A172 (cell line): ENCODE measurements at regions not wholly inside any gene's neighbourhood (a gene's known extent, or its start where the extent isn't known, plus 50 kb on each side); places are given as distances from the start of the nearest gene placed in this dataset.

Experiments
- DNase-seq: peaks from one replicate; pipeline ENCODE4 v3.0.0-alpha.2; 2015; ENCODE audit warnings: low spot score

DNA sequence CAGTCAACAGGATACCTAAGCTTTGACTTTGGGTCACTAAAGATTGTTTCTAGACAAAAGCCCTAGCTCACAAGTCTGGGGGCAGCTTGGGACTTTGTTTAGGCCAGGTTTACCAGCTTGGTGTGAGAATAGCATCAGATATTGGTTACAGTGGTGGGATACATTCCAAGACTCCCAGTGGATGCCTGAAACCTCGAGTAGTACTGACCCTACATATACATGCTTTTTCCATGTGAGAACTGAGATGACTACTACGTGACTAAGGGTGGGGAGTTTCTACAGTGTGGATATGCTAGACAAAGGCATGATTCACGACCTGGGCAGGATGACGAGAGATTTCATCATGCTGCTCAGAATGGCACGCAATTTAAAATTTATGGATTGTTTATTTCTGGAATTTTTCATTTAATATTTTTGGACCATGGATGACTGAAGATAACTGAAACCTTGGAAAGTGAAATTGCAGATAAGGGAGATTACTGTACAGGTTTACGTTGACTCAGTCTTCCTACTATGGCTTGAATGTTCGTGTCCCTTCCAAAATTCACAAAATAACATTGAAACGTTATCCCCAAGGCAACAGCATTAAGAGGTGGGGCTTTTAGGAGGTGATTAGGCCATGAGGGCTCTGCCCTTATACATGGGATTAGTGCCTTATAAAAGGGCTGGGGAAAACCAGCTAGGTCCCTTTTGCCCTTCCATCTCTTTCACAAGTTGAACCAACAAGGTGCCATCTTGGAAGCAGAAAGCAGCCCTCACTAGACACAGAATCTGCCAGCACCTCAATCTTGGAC lies 50.2 kb upstream of the CTAGE1 start:
- peak; percentile 94 for DNase-seq

DNA sequence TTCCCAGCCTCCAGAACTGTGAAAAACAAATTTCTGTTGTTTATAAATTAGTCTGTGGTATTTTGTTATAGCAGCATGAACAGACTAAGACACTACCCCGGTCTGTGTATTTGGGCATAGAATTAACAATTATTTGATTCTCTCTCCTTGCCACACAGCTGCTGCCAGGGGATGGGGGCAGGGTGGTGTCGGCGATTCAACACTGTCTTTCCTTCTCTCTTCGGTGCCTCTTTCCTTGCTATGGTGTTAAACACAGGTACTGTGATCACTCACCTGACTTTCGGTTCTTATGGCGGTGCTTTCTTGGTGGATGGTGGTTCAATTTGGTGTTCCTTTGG lies 50.8 kb upstream of the CTAGE1 start:
- no peak for DNase-seq

DNA sequence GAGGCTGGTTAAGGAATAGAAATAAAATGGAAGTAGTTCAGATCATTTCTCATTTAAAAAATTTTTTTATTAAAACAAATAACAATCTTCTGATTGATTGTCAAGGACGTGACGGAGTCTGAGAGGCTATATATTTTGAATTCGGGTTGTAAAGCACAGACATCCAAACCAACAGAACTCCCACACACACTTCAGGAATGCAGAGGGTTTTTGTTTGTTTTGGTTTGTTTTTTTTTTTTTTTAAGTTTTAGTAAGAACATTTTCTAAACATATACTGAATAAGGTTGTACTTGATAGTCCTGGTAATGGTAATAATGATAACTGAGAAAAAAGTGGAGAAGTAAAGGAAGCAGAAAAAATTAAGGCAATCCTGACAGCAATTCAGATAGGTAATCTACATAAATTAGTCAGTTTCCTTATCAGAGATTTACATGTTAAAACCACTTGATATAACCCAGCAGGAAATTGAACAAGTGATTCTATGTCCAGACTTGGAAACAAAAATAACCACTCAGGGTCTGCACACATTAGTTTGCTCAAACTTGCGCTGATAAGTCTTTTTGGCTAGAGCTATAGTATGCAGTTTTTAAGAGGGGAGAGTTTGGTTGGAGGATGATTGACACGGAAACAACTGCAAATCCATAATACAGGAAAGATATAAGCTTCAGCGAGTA lies 51.5 kb upstream of the CTAGE1 start:
- DNase-seq: no peak

DNA sequence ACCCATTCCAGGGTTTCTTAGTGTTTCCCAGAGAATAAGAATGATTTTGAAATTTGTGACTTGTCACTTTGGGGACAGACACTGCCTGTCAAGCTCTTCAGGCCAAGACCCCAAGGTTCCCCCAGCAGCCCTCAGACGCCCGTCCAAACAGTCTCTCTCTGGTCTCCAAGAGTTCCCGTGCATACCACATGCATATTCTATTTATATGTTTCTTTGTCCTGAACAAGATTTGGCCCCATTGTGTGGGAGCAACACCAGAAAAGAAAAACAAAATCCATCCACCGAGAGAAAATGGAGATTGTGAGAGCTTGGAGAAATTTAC lies 52.2 kb upstream of the CTAGE1 start:
- DNase-seq: no peak

DNA sequence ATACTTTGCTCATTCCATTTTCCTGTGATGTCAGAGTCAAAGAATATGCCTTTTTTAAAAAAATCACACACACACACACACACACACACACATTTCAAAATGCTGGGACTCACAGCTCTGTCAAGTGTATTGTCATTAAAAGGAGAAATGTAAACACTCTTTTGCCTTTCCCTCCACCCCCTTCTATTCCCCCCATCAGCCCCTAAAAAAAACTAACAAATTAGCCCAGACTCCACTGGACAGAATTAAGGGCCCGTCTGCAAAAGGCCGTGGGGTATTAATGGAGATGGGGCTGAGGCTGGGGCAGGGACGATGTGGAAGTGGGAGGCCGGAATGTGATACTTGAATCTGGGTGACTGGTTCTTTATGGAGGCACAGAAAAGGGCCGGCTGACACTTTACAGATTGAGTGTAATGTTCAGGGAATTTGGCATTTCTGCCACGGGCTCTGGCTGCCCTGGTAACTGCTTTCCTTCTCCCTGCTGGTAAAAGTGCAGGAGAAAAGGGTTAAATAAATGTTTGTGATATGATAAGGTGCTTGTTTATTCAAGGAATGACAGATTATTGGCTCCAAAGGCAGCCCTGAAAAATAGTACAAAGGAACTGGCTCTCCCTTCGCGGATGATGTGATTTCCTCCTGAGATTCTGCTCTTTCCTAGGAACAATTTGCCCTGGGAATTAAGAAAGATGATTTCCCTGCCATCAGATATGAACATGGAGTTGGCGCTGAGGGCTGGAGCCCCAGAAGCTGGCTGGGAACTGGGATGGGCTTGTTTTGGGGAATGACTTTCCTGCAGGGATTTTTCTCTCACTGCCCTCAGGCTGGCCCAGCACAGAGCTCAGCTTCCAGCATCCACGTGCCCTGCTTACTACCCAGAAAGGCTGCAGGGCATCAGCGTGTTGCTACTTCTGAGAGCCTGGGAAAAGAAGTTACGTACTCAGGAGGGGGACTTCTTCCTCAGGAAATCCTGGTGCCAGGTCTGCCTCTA lies 52.8 kb upstream of the CTAGE1 start:
- DNase-seq: peak; percentile 36

DNA sequence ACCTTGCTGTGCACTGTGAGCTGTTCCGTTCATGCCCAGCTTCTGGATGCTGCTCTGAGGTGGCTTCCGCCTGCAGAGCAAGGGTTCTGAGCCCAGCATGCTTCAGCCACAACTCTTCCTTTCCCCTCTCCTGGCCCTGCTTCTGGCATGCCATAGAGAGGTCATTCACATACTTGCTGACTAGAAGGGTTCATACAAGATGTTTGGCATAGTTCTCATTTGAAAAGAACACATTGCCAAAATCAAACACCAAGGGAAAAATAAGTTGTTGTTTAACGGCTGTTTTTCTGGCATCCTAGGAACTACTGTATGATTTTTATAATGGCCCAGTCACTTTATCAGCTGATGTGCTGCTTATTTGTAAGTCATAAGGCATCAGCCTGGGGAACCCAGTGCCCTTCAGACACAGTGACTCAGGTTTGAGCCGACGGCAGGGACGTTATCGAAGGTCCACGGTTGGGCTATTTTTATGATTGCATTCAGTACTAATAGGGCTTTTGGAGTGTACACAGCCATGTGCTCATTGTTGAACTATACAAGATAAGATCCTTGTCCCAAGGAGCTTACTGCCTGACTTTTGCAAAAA lies 53.9 kb upstream of the CTAGE1 start:
- DNase-seq: peak; percentile 37

DNA sequence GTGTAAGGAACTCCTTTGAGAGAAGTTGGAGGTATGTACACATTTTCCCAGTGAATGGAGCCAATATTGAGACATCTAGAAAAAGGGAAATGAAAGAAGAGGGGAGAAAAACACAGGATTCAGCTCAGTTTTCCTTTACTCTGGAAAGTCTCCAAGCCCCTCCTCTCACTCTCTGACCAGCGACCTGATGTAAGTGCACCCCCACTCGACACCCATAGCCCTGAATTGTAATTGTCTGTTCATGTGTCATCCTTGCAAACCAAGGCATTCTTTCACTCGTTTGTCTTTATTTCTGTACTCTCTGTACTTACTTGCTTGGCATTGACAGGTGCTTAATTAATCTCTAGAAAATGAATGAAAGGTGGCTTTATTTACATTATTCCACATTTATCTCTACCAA lies 55.7 kb upstream of the CTAGE1 start:
- peak; percentile 8 for DNase-seq

DNA sequence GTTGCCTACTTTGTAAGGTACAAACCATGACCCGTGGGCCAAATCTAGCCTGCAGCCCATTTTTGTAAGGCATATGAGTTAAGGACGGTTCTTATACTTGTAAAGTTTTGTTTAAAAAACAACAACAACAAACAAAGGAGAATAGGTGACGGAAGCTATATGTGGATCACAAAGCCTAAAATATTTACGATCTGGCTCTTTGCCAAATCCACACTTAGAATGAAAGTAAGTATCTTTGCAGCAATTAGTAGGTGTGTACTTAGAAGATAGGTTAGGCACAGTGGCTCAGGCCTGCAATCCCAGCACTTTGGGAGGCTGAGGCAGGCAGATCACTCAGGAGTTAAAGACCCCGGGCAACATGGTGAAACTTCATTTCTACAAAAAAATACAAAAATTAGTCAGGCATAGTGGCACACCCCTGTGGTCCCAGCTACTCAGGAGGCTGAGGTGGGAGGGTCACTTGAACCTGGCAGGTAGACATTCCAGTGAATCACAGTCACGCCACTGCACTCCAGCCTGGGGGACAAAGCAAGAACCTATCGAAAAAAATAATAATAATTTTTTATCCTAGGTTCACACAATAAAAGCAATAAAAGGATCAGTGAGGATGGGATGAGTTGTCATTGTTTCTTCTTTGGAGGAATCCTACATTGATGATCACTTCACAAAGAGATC lies 57.8 kb upstream of the CTAGE1 start:
- DNase-seq: no peak

DNA sequence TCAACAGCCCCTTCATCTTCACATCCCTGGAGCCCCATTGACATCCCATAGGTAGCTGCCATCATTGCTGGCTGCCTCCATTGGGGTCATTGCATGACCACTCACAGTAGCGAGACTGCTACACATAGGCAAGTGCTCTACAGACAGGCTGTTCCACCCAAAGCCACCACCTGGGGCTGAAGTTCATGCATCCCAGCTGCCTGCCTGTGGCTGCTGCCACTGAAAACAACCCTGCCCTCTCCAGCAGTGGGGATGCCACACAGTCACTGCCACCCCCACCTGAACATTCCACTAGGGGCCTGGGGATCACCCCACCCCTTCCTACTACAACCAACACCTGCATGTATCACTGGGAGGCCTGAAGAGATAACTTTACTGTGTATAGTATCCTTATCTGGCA lies 59.5 kb upstream of the CTAGE1 start:
- no peak for DNase-seq

DNA sequence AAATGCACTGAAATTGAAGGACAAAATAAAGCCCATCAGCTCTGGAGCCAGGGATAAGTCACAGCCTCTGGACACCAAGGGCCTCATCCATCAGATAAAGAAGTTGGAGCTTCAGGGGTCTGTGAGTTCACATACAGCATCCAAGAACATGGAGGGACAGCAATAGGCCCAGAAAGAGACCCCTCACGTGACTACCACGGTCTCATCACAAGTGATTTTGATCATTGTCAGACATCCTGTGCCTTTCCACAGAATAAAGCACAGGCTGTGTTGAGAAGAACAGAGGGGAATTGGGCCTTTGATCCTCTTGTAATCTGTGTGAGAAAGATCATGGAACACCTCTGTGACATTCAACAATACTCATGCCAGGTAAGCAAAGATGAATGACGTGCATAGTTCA lies 65.2 kb upstream of the CTAGE1 start:
- DNase-seq: no peak

DNA sequence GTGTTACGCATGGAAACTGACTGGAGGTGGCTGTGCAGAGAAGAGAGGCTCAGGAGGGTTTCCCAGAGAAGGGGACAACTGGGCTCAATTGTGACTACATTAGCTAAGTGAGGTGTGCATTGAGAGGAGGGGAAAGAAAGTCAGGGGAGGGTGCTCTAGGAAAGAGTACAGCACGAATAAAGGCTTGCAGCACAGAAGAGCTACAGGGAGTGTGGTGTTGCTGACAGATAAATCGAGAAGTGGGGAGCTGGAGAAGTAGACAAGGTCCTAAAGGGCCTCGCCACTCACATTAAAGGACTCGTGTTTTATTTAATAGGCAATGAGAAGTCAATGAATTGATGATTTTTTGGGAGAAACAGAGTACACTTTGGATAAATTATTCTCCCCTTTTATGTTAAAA lies 65.7 kb upstream of the CTAGE1 start:
- DNase-seq: no peak

DNA sequence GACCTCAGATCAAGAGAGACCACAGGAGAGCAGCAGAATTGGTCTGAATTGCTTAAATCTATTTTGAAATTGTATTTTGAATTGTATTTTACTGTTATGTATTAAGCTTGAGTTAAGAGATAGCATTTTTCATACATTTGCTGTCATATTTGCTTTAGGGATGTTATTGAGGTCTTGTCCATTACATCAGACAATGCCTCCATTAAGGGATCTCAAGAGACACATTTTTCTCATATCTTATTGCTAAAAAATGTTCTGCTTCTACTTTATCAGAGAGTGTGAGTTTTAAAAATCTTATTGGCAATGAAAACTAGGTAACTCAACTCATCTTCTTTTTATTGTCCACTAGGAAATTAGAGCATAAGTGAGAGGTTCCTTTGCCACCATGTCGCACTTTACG lies 66.8 kb upstream of the CTAGE1 start:
- no peak for DNase-seq

DNA sequence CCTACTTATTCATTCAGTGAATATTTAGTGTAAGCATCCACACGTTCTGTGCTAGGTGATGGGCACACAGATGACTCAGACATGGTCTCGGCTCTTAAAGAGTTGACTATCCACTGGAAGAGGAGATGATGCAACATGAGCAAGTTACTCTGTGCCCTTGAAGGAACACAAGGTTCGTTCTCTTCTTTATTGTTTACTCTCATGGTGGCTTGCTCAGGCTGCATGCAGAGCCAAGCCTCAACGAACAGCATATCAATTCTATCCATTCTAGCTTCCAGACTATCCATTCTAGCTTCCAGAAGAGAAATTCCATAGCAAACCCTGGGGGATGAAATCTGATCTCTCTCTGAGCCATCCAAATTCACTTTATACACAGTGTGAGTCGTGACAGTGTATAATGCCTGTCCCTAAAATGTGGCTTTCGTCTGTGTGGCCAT lies 68.1 kb upstream of the CTAGE1 start:
- no peak for DNase-seq

DNA sequence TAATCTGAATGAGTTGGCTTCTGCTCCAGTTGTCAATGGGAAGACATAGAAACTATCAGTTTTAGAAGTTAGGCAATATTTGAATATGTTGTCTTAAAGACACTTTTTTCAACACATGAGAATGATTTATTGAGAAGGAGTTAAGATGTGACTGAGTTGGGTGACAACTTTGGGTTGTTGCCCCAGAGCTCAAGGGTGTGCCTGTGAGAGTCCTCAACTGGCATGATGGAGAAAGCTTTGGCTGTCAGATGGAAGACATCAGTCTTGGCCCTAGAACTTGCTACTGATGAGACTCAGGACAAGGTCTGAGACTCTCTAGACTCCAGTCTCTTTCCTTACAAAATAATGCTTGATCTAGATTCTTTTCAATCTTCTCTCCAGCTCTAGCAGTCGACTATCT lies 69.0 kb upstream of the CTAGE1 start:
- DNase-seq: no peak

DNA sequence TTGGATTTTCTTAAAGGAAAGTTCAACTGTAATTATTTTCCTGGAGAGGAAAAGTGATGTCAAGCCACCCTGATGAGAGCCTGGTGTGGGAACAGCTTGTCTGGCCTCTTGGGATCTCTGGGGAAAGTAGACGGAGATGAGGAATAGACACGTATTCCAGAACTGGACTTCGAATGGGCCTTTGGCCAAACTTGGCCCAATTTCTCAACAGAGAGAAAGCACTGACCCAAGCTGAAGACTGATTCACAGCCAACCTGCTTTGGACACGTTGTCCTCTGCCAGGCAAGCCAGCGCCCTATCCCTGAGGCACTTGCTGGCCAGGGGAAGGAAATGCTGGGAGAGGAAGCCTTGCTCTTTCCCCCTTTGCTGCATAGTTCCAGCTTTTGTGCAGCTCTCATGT lies 70.8 kb upstream of the CTAGE1 start:
- DNase-seq: no peak

DNA sequence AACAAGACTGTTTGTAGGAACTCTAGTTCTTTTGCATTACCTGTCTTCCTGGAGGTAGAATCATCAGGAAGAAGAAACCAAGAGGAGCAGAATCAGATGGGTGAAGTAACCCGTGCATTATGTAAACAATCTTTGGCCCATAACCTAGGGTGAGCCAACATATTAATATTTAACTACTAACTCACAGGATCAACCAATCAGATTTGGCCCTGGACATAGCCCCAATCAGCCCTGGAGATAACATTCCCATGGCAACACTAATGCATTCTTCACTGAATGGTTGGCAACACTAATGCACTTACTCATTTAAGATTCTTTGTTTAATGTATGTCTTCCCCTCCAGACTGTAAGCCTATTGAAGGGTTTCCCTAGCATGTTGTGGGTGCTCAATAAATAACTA lies 72.0 kb upstream of the CTAGE1 start:
- no peak for DNase-seq

DNA sequence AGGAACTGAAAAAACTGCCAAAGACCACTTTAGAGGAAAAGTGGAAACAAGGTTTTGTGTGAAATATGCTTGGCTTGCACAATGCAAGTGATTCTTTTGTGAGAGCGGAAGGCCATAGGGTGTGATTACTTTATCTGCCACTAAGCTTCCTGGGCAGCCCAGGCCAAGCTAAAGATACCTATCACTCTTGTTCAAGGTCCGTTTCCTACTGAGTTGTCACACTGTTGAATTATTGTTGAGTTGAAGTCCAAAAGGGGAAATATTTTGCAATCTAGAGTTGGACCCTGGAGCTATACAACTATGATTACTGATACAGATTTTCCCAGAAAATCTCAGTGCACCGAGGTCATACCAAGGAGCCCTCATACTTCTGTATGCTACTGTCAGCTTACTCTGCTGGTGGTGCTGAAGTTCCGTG lies 72.7 kb upstream of the CTAGE1 start:
- no peak for DNase-seq

DNA sequence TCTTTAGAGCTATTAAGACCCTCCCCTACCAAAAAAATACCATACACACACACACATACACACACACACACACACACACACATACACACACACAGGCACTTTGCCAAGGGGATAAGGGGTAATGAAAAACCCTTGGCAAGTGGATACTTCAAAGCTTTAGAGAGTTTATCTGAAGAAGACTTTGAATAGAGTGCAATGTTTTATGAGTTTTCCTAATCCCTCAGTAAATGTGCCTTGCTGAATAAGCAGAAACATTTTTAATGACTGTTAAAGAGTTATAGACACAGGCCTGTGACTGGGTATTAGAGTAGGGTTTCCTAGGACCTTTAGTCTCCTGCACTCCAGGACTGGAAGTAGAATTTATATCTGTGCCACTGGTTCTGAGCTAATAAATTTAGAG lies 75.5 kb upstream of the CTAGE1 start:
- DNase-seq: no peak

DNA sequence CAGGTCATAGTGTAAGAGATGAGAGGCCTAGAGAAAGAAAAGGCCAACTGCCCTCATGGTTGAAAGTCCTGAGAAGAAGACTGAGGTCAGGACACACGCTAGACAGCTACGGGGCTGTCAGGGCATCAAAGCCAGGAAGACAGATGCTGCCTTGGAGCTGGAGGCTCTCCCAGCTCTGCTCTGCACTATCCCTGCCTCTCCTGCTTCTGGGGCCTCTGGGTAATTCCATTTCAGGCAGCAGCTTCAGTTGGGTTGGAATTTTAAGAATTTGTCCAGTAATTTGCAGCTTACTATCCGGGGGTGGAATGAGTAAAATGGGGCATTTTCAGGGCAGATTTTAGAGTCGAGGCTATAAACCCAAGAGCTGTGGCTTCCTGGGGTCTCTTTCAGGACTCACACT lies 76.2 kb upstream of the CTAGE1 start:
- DNase-seq: no peak

DNA sequence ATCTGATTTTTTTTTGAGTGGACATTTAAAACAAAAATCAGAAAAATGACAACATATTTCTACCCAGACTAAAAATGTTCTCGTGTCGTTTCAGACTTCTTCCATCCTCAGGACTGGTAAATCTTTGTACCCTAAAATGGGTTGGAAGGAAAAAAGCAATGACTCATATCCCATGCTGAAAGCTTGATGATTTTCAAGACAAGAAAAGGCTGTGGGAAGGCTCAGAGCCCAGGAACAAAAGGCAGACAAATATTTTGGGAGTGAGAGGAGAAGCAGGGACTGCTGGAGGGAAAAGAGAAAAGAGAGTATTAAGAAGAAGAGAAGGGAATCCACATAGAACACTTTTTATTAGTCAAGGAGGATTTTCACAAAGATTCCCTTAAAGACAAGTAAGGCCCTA lies 77.1 kb upstream of the CTAGE1 start:
- DNase-seq: peak; percentile 19

DNA sequence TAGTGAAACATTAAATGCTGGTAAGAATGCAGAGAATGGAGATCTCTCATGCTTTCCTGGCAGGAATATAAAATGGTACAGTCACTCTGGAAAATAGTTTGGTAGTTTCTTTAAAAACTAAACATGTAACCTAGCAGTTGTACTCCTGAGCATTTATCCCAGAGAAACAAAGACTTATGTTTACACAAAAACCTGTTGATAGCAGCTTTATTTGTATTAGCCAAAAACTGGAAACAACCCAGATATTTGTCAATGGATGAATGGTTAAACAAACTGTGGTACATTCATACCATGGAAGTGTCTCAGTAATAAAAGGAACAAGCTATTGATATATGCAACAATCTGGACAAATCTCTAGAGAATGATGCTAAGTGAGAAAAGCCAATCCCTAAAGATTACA lies 81.7 kb upstream of the CTAGE1 start:
- no peak for DNase-seq

DNA sequence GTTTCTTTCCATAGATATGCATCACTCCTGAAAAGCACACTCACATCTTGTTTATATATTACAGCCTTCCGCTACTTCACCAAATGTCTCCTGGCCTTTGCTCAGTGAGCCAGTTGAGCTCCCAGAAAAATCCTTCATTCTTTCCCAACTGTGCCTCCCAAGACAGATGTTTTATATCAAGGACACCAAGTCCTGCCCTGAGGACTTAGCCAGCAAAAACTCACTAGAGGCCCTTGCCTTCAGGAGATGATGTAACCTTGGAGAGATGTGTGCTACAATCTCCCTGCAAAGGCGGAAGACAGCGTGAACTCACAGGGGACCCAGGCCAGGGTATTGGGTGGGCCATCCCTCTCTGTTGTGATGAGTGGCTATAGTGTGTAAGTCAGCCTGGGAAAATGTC lies 86.1 kb upstream of the CTAGE1 start:
- no peak for DNase-seq
